ENCODE measurements at regions not wholly inside any gene's neighbourhood (a gene's known extent, or its start where the extent isn't known, plus 50 kb on each side); places are given as distances from the start of the nearest gene placed in this dataset.

DNA sequence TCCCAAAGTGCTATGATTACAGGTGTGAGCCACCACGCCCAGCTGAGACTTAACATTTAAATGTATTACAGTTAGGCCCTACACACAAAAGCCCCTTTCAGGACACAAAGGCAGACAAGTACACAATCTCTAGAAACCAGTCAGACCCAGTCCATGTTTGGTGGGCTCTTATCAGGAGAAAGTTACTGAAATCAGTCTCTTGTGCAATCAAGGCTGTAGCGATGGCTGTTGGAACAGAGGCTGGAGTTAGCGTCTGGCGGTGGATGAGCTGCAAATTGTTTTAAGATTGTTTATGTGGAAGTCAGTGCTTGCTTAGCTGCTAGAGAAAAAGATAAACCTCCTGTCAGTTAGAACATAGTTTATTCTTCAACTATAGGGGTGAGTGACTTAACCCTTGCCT lies 89.5 kb upstream of the SNRPN start:
- no peak overlapping the region for H3K4me3 Mint-ChIP-seq
- peak overlapping the region; percentile 84; the same call in 1 of the 2 replicates for H3K27ac Mint-ChIP-seq
- peaks cover 25% of the 10 kb centered on the region for H3K36me3 Mint-ChIP-seq
- TF ChIP-seq, protein P1, sequence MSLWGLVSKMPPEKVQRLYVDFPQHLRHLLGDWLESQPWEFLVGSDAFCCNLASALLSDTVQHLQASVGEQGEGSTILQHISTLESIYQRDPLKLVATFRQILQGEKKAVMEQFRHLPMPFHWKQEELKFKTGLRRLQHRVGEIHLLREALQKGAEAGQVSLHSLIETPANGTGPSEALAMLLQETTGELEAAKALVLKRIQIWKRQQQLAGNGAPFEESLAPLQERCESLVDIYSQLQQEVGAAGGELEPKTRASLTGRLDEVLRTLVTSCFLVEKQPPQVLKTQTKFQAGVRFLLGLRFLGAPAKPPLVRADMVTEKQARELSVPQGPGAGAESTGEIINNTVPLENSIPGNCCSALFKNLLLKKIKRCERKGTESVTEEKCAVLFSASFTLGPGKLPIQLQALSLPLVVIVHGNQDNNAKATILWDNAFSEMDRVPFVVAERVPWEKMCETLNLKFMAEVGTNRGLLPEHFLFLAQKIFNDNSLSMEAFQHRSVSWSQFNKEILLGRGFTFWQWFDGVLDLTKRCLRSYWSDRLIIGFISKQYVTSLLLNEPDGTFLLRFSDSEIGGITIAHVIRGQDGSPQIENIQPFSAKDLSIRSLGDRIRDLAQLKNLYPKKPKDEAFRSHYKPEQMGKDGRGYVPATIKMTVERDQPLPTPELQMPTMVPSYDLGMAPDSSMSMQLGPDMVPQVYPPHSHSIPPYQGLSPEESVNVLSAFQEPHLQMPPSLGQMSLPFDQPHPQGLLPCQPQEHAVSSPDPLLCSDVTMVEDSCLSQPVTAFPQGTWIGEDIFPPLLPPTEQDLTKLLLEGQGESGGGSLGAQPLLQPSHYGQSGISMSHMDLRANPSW (CRISPR knock-in tag; conservative IDR thresholded peaks at IDR 0.05; ENCODE audit: low read depth): no peak
- TF ChIP-seq FOXK1 (CRISPR knock-in tag; IDR thresholded peaks at IDR 0.05) (no peak), ZNF263 (CRISPR knock-in tag; IDR thresholded peaks at IDR 0.05; ENCODE audit: low read depth) (no peak), NFE2L1 (CRISPR knock-in tag; IDR thresholded peaks at IDR 0.05) (no peak), SOX15 (CRISPR knock-in tag; IDR thresholded peaks at IDR 0.05) (no peak), CREB1 (CRISPR knock-in tag; IDR thresholded peaks at IDR 0.05) (no peak), GRHL2 (CRISPR knock-in tag; IDR thresholded peaks at IDR 0.05; ENCODE audit: insufficient replicate concordance, severe bottlenecking) (no peak), TEAD4 (CRISPR knock-in tag; IDR thresholded peaks at IDR 0.05) (no peak), KAT7 (CRISPR knock-in tag; IDR thresholded peaks at IDR 0.05; ENCODE audit: borderline replicate concordance) (no peak), TP53 (CRISPR knock-in tag; IDR thresholded peaks at IDR 0.05) (no peak), CREM (CRISPR knock-in tag; IDR thresholded peaks at IDR 0.05) (no peak), ZNF121 (CRISPR knock-in tag; IDR thresholded peaks at IDR 0.05) (no peak)
- TF ChIP-seq, protein P2, sequence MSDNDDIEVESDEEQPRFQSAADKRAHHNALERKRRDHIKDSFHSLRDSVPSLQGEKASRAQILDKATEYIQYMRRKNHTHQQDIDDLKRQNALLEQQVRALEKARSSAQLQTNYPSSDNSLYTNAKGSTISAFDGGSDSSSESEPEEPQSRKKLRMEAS (CRISPR knock-in tag; IDR thresholded peaks at IDR 0.05): no peak
- TF ChIP-seq, protein P3, sequence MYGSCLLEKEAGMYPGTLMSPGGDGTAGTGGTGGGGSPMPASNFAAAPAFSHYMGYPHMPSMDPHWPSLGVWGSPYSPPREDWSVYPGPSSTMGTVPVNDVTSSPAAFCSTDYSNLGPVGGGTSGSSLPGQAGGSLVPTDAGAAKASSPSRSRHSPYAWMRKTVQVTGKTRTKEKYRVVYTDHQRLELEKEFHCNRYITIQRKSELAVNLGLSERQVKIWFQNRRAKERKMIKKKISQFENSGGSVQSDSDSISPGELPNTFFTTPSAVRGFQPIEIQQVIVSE (CRISPR knock-in tag; IDR thresholded peaks at IDR 0.05; ENCODE audit: borderline replicate concordance): no peak
- TF ChIP-seq, protein P4, sequence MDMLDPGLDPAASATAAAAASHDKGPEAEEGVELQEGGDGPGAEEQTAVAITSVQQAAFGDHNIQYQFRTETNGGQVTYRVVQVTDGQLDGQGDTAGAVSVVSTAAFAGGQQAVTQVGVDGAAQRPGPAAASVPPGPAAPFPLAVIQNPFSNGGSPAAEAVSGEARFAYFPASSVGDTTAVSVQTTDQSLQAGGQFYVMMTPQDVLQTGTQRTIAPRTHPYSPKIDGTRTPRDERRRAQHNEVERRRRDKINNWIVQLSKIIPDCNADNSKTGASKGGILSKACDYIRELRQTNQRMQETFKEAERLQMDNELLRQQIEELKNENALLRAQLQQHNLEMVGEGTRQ (CRISPR knock-in tag; IDR thresholded peaks at IDR 0.05): no peak
- TF ChIP-seq, protein P5, sequence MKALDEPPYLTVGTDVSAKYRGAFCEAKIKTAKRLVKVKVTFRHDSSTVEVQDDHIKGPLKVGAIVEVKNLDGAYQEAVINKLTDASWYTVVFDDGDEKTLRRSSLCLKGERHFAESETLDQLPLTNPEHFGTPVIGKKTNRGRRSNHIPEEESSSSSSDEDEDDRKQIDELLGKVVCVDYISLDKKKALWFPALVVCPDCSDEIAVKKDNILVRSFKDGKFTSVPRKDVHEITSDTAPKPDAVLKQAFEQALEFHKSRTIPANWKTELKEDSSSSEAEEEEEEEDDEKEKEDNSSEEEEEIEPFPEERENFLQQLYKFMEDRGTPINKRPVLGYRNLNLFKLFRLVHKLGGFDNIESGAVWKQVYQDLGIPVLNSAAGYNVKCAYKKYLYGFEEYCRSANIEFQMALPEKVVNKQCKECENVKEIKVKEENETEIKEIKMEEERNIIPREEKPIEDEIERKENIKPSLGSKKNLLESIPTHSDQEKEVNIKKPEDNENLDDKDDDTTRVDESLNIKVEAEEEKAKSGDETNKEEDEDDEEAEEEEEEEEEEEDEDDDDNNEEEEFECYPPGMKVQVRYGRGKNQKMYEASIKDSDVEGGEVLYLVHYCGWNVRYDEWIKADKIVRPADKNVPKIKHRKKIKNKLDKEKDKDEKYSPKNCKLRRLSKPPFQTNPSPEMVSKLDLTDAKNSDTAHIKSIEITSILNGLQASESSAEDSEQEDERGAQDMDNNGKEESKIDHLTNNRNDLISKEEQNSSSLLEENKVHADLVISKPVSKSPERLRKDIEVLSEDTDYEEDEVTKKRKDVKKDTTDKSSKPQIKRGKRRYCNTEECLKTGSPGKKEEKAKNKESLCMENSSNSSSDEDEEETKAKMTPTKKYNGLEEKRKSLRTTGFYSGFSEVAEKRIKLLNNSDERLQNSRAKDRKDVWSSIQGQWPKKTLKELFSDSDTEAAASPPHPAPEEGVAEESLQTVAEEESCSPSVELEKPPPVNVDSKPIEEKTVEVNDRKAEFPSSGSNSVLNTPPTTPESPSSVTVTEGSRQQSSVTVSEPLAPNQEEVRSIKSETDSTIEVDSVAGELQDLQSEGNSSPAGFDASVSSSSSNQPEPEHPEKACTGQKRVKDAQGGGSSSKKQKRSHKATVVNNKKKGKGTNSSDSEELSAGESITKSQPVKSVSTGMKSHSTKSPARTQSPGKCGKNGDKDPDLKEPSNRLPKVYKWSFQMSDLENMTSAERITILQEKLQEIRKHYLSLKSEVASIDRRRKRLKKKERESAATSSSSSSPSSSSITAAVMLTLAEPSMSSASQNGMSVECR (CRISPR knock-in tag; IDR thresholded peaks at IDR 0.05; ENCODE audit: borderline replicate concordance): no peak
- TF ChIP-seq, protein P6, sequence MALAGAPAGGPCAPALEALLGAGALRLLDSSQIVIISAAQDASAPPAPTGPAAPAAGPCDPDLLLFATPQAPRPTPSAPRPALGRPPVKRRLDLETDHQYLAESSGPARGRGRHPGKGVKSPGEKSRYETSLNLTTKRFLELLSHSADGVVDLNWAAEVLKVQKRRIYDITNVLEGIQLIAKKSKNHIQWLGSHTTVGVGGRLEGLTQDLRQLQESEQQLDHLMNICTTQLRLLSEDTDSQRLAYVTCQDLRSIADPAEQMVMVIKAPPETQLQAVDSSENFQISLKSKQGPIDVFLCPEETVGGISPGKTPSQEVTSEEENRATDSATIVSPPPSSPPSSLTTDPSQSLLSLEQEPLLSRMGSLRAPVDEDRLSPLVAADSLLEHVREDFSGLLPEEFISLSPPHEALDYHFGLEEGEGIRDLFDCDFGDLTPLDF (CRISPR knock-in tag; IDR thresholded peaks at IDR 0.05): no peak
- no peaks in the 10 kb centered on the region for H3K27me3 Mint-ChIP-seq (ENCODE audit: low read depth)
- ChIA-PET POLR2A (no interaction called here), CTCF (no interaction called here)
- DNase-seq (ENCODE audit: low spot score) (no peak), ATAC-seq (no peak)
- H3K4me1 Mint-ChIP-seq: peaks cover 25% of the 10 kb centered on the region
- H3K9me3 Mint-ChIP-seq: peaks cover 38% of the 10 kb centered on the region
